ENCODE measurements at regions not wholly inside any gene's neighbourhood (a gene's known extent, or its start where the extent isn't known, plus 50 kb on each side); places are given as distances from the start of the nearest gene placed in this dataset.

DNA sequence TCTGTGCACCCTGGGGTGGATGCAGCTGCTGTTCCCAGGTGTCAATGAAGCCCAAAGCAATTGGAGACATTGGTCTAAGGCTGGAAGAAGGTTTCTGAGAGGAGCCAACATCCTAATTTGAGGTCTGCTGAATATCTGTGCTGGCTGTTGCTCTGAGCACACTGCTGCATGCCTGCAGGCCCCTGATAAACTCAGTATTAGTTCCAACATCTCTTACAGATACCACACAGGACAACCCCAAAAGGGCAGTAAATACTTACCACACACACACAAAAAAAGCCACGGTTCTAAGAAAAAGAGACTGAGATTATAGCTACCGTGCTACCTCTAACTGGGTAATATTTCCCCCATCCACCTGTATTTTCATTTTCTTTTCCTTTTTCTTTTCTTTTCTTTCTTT lies 164.3 kb upstream of the SOX4 start:
- no peak for DNase-seq

DNA sequence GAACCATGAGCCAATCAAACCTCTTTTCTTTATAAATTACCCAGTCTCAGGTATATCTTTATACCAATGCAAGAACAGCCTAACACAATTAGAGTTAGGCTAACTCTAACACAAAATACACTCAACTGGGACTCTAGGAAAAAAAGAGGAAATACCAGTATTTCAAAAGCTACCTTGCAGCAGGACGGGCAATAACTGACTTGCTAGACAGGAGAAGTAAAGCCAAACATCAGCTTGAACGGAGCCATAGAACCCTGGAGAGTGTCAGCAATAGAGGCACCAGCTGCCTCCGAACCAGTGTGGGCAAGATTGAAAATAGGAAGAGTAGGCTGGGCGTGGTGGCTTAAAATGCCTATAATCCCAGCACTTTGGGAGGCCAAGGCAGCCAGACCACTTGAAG lies 162.0 kb upstream of the SOX4 start:
- no peak for DNase-seq

DNA sequence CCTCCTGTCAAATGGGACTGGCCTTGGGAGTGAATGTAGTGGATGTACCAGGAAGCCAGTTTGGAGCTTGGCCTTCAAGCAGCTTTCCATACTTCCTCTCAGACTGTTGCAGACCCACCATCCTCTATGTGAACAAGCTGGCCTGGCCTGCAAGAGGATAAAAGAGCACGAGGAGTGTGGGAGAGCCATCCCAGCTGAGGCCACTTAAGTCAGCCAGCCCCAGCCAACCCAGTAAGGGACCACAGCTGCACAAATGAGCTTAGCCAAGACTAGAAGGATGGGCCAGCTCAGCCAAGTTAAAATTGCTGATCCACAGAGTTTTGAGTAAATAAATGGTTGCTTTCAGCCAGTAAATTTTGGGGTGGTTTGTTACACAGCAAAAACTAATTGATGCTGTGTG lies 156.9 kb upstream of the SOX4 start:
- no peak for DNase-seq

DNA sequence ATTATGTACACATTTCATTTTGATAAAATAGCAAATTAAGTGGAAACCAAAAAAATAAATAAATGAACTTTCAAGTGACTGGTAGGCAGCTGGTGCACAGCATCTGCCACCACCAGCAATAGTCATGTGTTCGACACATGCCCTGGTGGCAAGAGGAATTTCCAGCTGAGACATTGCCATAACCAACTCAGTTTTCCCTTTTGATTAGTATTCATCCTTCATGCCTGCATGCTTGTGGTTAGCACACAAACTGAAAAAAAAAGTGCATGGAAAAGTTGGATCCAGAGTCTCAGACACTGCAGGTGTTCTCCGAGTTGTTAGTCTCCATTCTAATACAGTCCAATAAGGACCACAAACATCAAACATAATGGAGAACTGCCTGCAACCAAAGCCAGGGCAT lies 156.0 kb upstream of the SOX4 start:
- DNase-seq: no peak

GRCh38 chr6:21438237-21438985 lies 155.1 kb upstream of the SOX4 start:
- no peak for DNase-seq

DNA sequence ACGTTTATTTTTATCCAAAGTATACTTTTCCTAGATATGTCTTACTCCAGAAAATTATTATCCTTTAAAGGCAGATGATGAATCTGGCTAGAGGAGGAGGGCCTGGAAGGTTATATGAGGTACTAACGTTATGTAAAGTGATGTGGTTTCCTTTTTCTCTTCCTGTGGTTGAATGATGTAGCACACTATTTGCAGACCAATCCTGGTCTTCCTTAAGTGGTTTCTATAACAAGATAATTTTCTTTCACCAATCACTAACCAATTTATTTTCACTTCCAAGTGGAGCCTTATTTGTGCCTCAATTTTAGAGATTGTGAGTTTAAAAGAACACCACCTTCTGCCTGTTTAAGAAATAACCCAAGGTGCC lies 154.6 kb upstream of the SOX4 start:
- no peak for DNase-seq

DNA sequence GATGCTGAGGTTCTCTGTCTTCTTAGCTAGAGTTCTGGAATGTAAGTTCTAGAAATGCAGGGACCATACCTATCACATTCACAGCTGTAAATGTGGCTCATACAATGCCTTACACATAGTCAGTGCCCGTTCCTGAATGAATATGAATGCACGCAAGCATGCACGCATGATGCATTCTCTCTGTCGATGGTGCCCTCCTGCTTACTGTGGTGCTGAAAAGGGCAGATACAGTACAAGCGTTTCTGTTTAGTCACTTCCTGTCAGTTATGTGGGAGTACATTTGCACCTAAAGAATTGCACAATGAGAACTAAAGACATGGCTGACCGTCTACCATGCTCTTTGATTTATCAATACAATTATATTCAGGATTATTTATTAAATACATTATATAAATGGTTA lies 152.2 kb upstream of the SOX4 start:
- DNase-seq: no peak

GRCh38 chr6:21442874-21443273 lies 150.7 kb upstream of the SOX4 start:
- no peak for DNase-seq

DNA sequence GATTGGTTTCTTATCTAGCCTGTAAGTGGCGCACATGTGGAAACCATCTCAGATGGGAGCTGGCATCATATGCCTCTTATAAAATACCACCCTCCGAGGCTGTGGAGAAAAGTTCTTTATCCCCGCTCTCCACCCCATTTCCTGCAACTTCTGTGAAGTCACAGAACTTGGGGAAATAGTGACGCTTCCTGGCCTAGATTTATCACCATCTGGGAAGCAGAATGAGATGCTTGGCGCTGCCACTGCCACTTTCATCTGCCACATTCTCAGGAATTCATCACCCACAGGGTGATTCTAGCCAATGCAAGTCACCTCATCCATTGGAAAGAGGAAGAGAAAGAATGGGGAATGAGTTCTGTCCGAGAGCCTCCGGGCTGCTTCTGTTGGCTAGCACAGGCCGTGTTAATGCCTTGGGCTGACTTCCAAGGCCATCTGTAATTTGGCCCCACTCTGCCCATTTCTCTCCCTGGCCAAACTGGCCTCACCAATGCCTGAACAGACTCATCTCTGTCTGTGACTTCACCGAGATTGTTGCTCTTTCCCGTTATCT lies 148.8 kb upstream of the SOX4 start:
- DNase-seq: no peak

DNA sequence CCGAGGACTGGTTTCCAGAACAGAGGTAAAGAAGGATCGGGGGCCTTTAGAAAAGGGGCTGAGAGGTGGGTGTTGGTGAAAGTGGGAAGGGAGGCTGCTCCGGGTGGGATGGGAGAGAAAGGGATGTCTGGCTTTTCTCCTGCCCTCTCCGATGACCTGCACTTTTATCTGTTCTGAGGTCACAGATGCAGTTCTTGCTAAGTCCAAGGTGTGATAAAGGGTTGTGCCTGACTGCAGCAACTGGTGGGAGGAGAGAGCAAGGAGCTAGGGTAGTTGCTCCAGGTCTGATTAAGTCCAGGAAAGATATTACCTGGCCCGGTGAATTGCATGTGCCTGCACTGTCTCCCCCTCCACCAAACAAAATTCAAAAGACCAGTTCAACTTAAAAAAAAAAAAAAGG lies 145.6 kb upstream of the SOX4 start:
- DNase-seq: no peak

GRCh38 chr6:21448485-21449109 lies 145.0 kb upstream of the SOX4 start:
- no peak for DNase-seq

- no peak for DNase-seq
These were observed 143.4 kb upstream of the SOX4 start for GRCh38 chr6:21450149-21450548.

GRCh38 chr6:21450628-21451027 lies 142.9 kb upstream of the SOX4 start:
- no peak for DNase-seq

DNA sequence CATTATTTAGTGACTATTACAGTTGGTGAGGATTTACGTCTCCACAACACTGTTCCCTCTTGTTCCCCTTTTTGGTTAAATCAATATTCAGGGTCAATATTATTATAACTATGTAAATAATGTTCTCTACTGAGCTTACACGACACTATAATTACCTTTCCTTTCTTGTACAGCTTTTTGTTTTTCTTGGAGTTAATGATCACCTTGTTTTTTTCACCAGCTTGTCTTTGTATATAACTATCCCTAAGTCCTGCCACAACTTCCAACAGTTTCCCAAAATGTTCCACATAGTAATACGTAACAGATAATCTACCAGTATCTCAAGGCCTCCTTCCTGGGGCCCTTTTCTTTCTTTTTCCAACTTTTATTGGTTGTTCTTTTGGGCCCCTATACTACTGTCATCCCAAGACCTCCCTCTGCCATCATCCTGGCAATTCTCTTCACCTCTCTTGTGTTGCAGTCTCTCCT lies 142.0 kb upstream of the SOX4 start:
- no peak for DNase-seq

- no peak for DNase-seq
These were observed 139.3 kb upstream of the SOX4 start for GRCh38 chr6:21454262-21454661.

DNA sequence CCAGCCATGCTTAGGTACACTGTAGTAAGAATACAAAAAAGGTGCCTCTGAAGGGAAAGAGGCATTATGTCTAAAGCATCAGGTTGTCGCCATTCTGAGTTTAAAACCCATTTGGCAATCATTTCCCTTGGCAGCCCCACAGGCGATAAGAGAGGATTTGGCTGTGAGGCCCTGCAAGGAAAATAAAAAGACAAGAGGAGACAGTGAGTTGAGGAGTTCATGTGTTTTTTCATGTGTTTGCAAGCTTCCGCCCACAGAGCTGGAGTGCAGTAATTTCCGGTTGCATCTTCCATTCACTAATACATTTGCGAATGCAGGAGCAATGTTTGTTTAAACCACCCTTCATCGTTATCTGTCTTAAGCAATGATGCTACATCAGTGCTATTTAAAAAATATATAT lies 138.5 kb upstream of the SOX4 start:
- DNase-seq: no peak

DNA sequence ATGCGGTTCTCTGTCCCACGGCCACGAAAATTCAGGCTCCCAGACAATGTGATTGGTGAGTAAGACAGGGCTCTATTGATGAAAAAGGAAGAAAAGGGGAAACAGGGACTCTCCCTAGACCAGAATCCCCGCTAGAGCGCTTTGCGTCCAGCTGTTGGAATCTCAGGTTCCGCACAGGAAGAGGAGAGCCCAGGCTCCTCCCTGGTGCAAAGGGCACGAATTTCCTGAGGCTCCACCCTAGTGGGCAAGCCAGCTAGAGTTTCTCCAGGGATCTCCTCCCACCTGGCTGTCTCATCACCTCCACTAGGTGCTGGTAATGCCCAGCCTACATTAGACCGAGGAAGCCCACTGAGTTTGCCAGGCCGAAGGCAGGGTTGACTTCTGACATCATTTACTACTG lies 135.9 kb upstream of the SOX4 start:
- DNase-seq: no peak

DNA sequence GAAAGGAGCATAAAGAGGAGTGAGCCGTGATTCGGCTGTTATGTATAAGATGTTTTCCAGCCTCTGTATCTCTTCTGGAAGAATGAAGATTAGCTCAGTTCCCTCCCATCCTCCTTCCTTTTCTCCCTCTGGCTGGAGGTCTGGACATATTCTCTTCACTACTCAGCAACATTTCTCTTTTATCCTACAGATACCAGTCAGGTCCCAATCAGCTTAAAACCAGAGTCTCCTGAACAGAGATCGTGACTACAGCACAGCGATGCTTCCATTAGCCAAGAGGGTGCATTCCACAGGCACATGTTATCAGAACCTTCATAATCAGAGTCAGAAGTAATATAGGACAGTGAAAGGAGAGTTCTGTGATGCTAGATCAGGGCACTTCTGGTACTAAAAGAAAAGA lies 133.9 kb upstream of the SOX4 start:
- DNase-seq: no peak

DNA sequence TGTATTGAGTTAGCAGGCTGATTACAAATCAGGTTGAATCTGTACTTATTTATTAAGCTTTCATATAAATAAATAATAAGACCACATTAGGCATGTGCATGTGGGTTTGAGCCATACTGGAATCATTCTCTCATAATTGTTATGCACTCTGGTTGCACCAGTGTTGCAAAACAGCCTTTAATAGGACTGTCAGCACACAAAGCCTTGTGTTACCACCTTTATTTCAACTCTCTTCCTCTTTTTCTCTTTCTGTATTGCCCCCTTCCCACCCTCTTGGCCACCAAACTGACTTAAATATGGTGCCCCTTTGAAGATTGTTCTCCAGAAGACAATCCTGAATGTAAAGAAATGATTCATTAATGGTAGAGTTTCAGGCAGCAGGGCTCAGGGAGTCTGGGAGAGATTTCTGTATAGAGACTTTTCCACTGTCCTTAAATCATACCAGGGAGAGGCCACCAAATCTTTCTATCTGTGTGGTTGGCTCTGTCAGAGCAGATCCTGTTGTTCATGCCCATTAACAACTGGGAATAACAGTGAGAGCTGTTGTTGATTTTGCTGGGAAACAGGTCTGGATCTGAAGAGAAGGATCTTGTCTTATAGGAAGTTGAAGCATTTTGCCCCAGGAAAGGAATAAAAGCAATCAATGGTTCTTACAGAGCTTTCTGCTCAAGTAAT lies 131.6 kb upstream of the SOX4 start:
- DNase-seq: no peak

DNA sequence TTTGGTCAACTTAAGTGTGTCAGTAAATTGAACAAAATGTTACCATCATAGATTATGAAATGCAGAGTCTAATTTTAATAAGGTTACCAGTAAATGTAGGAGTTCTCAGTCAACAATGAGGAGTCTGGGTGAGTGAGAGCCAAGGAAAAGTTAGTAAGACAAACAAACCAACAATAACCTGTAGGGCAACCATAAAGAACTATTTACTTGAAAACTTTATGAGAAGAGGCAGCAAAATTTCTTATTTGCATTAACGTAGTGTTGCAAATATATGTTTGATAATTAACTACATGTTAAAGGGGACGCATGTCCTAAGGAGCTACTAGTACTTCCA lies 131.1 kb upstream of the SOX4 start:
- DNase-seq: no peak

DNA sequence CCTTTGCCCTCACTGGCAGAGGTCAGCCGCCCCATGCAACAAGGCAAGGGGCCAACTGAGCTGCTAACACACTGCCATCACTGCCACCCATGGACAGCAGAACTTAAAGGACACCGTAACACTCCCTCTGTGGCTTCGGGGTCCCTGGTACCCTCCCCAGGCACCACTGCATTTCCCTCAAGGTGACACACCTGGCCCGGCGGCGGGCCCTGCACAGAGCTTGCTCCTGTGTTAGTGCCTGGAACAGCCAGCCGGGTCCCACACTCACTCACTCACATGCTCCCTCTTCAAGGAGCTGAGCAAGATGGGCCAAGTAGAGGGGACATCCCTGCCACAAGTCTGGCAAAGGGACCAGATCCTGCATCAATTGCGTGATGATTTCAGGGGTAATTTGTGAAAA lies 126.5 kb upstream of the SOX4 start:
- no peak for DNase-seq

GRCh38 chr6:21468461-21468860 lies 125.1 kb upstream of the SOX4 start:
- no peak for DNase-seq

GRCh38 chr6:21469213-21469612 lies 124.3 kb upstream of the SOX4 start:
- no peak for DNase-seq

DNA sequence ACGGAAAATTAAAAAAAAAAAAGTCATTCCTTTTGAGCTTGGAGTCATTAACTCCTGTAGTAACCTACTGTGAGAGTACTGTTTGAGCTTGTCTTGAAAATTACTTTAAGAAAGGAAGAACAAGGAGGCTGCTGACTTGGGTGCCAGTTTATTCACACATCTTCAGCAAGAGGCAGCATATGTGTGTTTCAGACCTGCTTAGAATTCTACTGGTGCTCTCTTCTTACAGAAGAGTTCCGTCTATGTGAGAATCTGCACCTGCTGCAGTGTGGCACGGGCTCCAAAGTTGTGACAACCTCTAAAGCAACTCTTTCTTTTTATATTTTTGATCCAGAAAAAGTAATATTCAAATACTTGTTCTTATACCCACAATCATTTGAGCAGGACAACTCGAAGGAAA lies 117.4 kb upstream of the SOX4 start:
- no peak for DNase-seq
